ENCODE measurements at regions not wholly inside any gene's neighbourhood (a gene's known extent, or its start where the extent isn't known, plus 50 kb on each side); places are given as distances from the start of the nearest gene placed in this dataset.

DNA sequence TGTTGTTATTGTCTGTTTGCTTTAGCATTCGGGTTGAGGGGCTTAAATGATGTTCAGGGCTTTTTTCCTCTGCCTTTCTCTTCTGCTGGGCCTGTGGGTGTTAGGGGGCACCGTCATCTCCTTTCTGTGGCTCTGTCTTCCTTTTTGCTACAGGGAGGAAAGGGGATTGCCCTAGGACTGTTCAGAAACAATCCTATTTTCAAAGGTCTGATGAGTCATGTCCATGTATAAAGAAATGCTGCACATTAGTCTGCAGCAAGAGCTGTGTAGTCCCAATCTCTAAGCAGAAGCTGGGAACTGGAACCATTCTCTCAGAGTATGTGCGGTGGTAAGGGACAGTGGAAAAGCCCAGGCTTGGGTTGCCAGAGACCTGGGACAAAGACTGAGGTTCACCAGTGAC, 462.3 kb downstream of the OMA1 start:
- 31% methylated on average over 3 of the region's 3 CpGs for WGBS (ENCODE audit: low lambda C conversion rate)
- no peak overlapping the region for H2AFZ ChIP-seq (ENCODE audit: low read depth)
- CTCF ChIA-PET: no interaction called here

DNA sequence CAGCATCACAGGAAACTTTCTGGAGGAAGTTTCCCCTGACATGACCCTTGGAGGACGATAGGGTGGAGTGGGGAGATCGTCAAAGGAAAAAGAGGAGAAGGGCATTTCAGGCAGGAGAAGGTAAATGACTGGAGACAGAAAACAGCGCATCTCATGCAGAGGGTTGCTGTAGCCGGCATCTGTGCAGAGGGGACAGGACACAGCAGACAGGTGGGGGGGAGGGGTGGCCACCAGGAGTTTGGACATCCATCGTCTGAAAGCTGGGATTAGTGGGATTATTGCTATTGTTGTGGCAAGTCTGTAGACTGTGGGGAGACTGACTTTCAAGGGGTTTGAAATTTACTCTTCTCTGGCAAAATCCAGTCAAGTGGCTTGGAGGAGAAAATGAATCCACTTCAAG, 463.9 kb downstream of the OMA1 start:
- H3K4me2 ChIP-seq: no peak overlapping the region
- no peak overlapping the region for H3K9ac ChIP-seq
- H3K36me3 ChIP-seq (replicated peaks in 1 of 2; ENCODE audit: control insufficient read depth in 1 of 2, insufficient read depth in 2 of 2, low read length in 1 of 2): no peaks in the 10 kb centered on the region
- H3K27me3 ChIP-seq (ENCODE audit: insufficient read depth): no peaks in the 10 kb centered on the region; the same call in 1 of the 2 replicates
- CTCF ChIA-PET: no interaction called here
- H3K4me1 ChIP-seq (ENCODE audit: control insufficient read depth in 1 of 2, insufficient read depth in 2 of 2, low read depth in 1 of 2, low read length in 1 of 2): no peaks in the 10 kb centered on the region
- no peak overlapping the region for H2AFZ ChIP-seq (ENCODE audit: low read depth)
- no peaks in the 10 kb centered on the region for H3K79me2 ChIP-seq (ENCODE audit: insufficient read depth)
- POLR2A ChIA-PET: no interaction called here
- no peaks in the 10 kb centered on the region for H4K20me1 ChIP-seq (ENCODE audit: insufficient read depth)
- H3K27ac ChIP-seq (ENCODE audit: low read depth in 2 of 2, low read length in 1 of 2): no peak overlapping the region
- H3F3A ChIP-seq (replicated peaks; ENCODE audit: insufficient read depth): no peaks in the 10 kb centered on the region
- no peaks in the 10 kb centered on the region for H3K9me2 ChIP-seq
- TF ChIP-seq, protein P1, sequence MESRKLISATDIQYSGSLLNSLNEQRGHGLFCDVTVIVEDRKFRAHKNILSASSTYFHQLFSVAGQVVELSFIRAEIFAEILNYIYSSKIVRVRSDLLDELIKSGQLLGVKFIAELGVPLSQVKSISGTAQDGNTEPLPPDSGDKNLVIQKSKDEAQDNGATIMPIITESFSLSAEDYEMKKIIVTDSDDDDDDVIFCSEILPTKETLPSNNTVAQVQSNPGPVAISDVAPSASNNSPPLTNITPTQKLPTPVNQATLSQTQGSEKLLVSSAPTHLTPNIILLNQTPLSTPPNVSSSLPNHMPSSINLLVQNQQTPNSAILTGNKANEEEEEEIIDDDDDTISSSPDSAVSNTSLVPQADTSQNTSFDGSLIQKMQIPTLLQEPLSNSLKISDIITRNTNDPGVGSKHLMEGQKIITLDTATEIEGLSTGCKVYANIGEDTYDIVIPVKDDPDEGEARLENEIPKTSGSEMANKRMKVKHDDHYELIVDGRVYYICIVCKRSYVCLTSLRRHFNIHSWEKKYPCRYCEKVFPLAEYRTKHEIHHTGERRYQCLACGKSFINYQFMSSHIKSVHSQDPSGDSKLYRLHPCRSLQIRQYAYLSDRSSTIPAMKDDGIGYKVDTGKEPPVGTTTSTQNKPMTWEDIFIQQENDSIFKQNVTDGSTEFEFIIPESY (IDR thresholded peaks at IDR 0.05; ENCODE audit: borderline replicate concordance, low read depth): no peak
- TF ChIP-seq EP300 (IDR thresholded peaks at IDR 0.05; ENCODE audit: borderline replicate concordance in 1 of 2, low read depth in 1 of 2, low read length in 1 of 2) (no peak), TCF12 (IDR thresholded peaks at IDR 0.05) (no peak)
- TF ChIP-seq, protein P2, sequence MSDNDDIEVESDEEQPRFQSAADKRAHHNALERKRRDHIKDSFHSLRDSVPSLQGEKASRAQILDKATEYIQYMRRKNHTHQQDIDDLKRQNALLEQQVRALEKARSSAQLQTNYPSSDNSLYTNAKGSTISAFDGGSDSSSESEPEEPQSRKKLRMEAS (IDR thresholded peaks at IDR 0.05; ENCODE audit: low read depth): no peak
- H3K4me3 ChIP-seq (ENCODE audit: low read depth in 2 of 2, low read length in 1 of 2): no peak overlapping the region
- 64% methylated on average over 5 of the region's 5 CpGs for WGBS (ENCODE audit: low lambda C conversion rate)
- no peak for DNase-seq
- no peaks in the 10 kb centered on the region for H3K9me3 ChIP-seq

More for the DNA sequence above, 462.3 kb downstream of the OMA1 start:
- H4K20me1 ChIP-seq (ENCODE audit: insufficient read depth): no peaks in the 10 kb centered on the region
- POLR2A ChIA-PET: no interaction called here
- H3K9me3 ChIP-seq: no peaks in the 10 kb centered on the region
- H3K9ac ChIP-seq: no peak overlapping the region
- no peaks in the 10 kb centered on the region for H3F3A ChIP-seq (replicated peaks; ENCODE audit: insufficient read depth)
- no peaks in the 10 kb centered on the region for H3K36me3 ChIP-seq (replicated peaks in 1 of 2; ENCODE audit: control insufficient read depth in 1 of 2, insufficient read depth in 2 of 2, low read length in 1 of 2)
- TF ChIP-seq GABPA (IDR thresholded peaks at IDR 0.05; ENCODE audit: low read depth): no peak
- no peak overlapping the region for H3K4me2 ChIP-seq
- no peak overlapping the region for H3K4me3 ChIP-seq (ENCODE audit: low read depth in 2 of 2, low read length in 1 of 2)
- H3K9me2 ChIP-seq: no peaks in the 10 kb centered on the region
- no peak overlapping the region for H3K27ac ChIP-seq (ENCODE audit: low read depth in 2 of 2, low read length in 1 of 2)
- no peaks in the 10 kb centered on the region for H3K79me2 ChIP-seq (ENCODE audit: insufficient read depth)
- no peak for DNase-seq
- H3K4me1 ChIP-seq (ENCODE audit: control insufficient read depth in 1 of 2, insufficient read depth in 2 of 2, low read depth in 1 of 2, low read length in 1 of 2): no peaks in the 10 kb centered on the region
- no peaks in the 10 kb centered on the region; the same call in 1 of the 2 replicates for H3K27me3 ChIP-seq (ENCODE audit: insufficient read depth)

DNA sequence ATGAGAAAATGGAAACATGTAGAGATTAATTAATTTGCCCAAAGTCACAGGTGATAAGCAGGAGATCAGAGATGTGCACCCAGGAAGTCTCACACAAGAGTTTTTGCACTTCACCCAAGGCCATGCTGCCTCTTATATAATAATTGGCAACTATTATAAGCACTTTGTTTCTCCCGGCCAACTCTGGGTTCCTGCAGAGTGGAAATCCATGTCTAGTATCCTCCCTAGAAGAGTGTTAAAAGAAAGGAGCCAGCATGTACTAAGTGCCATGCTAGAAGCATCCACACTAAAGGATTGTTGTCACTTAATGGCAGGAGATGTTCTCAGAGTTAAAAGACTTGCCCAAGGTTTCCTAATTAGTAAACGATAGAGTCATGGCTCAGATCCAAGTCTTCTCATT, 470.3 kb downstream of the OMA1 start:
- no peaks in the 10 kb centered on the region for H3K9me3 ChIP-seq
- CTCF ChIA-PET: no interaction called here
- H3K79me2 ChIP-seq (ENCODE audit: insufficient read depth): no peaks in the 10 kb centered on the region
- TF ChIP-seq GABPA (IDR thresholded peaks at IDR 0.05; ENCODE audit: low read depth): no peak
- no peak for TF ChIP-seq TAF1 (IDR thresholded peaks at IDR 0.05; ENCODE audit: borderline replicate concordance, low read depth, low read length)
- TF ChIP-seq, protein P3, sequence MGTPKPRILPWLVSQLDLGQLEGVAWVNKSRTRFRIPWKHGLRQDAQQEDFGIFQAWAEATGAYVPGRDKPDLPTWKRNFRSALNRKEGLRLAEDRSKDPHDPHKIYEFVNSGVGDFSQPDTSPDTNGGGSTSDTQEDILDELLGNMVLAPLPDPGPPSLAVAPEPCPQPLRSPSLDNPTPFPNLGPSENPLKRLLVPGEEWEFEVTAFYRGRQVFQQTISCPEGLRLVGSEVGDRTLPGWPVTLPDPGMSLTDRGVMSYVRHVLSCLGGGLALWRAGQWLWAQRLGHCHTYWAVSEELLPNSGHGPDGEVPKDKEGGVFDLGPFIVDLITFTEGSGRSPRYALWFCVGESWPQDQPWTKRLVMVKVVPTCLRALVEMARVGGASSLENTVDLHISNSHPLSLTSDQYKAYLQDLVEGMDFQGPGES (IDR thresholded peaks at IDR 0.05; ENCODE audit: low read depth, low read length): no peak
- no peak for TF ChIP-seq FOSL2 (IDR thresholded peaks at IDR 0.05; ENCODE audit: borderline replicate concordance, low read depth)
- TF ChIP-seq RAD21 (IDR thresholded peaks at IDR 0.05; ENCODE audit: low read length): no peak
- TF ChIP-seq, protein P2 (IDR thresholded peaks at IDR 0.05; ENCODE audit: low read depth): no peak
- no peak for TF ChIP-seq NRF1 (IDR thresholded peaks at IDR 0.05; ENCODE audit: low read depth, low read length)
- no peak for DNase-seq
- no peak overlapping the region for H3K27ac ChIP-seq (ENCODE audit: low read depth in 2 of 2, low read length in 1 of 2)
- no peaks in the 10 kb centered on the region for H3K27me3 ChIP-seq (ENCODE audit: insufficient read depth)
- H3K4me2 ChIP-seq: no peak overlapping the region
- no peaks in the 10 kb centered on the region for H3K9me2 ChIP-seq
- no peaks in the 10 kb centered on the region for H3F3A ChIP-seq (replicated peaks; ENCODE audit: insufficient read depth)
- no peak overlapping the region for H2AFZ ChIP-seq (ENCODE audit: low read depth)
- 65% methylated on average over 2 of the region's 2 CpGs for WGBS (ENCODE audit: low lambda C conversion rate)
- no peaks in the 10 kb centered on the region for H3K36me3 ChIP-seq (replicated peaks in 1 of 2; ENCODE audit: control insufficient read depth in 1 of 2, insufficient read depth in 2 of 2, low read length in 1 of 2)
- no peak overlapping the region for H3K4me3 ChIP-seq (ENCODE audit: low read depth in 2 of 2, low read length in 1 of 2)
- no peak overlapping the region for H3K9ac ChIP-seq
- POLR2A ChIA-PET: no interaction called here
- no peaks in the 10 kb centered on the region for H4K20me1 ChIP-seq (ENCODE audit: insufficient read depth)
- no peaks in the 10 kb centered on the region for H3K4me1 ChIP-seq (ENCODE audit: control insufficient read depth in 1 of 2, insufficient read depth in 2 of 2, low read depth in 1 of 2, low read length in 1 of 2)

Measured in SK-N-SH (cell line).